Heart right ventricle (tissue), 16 donors: ENCODE measurements at regions not wholly inside any gene's neighbourhood (a gene's known extent, or its start where the extent isn't known, plus 50 kb on each side); places are given as distances from the start of the nearest gene placed in this dataset.

Source experiments
- ATAC-seq, 8 donors: fragments of 200-7000 bp; cut with Tn5 transposase; one replicate each; pipeline ENCODE4 v1.9.1; 2020; ENCODE audit warnings: mild to moderate bottlenecking in 8 of 8, moderate library complexity in 8 of 8, moderate number of reproducible peaks in 1 of 8
- DNase-seq, 2 donors: peaks; one replicate each; pipeline ENCODE4 v3.0.0-alpha.2; 2020
- H3K27ac ChIP-seq, 10 donors: fragments of 200-600 bp; sonication (generic) in 2 of 10; one replicate each; pipeline versions ENCODE4 v1.5.0 to v1.8.0; 2020 to 2022; ENCODE audit warnings: mild to moderate bottlenecking in 3 of 10
- H3K27me3 ChIP-seq, 7 donors: fragments of 200-600 bp; one replicate each; pipeline ENCODE4 v1.8.0; 2021 to 2022; ENCODE audit warnings: mild to moderate bottlenecking in 2 of 7
- H3K36me3 ChIP-seq, 9 donors: fragments of 200-600 bp; sonication (generic) in 1 of 9; one replicate each; pipeline versions ENCODE4 v1.5.0 to v1.8.0; 2020 to 2022; ENCODE audit warnings: mild to moderate bottlenecking in 2 of 9
- H3K4me1 ChIP-seq, 9 donors: fragments of 200-600 bp; sonication (generic) in 1 of 9; one replicate each; pipeline versions ENCODE4 v1.5.0 to v1.8.0; 2020 to 2022; ENCODE audit warnings: mild to moderate bottlenecking in 4 of 9
- H3K4me3 ChIP-seq, 10 donors: fragments of 200-600 bp; sonication (generic) in 2 of 10; one replicate each; pipeline versions ENCODE4 v1.5.0 to v1.8.0; 2020 to 2022; ENCODE audit warnings: mild to moderate bottlenecking in 7 of 10, moderate library complexity in 2 of 10
- H3K9me3 ChIP-seq, 11 donors: fragments of 200-600 bp in 10 of 11; sonication (generic) in 2 of 11; one replicate each; pipeline versions ENCODE4 v1.5.0 to v1.8.0; 2013 to 2022; ENCODE audit warnings: mild to moderate bottlenecking in 2 of 11, control low read depth in 1 of 11, moderate library complexity in 1 of 11
- CTCF ChIP-seq, 9 donors: fragments of 200-600 bp; sonication (generic) in 2 of 9; IDR thresholded peaks; one replicate each; pipeline versions ENCODE4 v1.5.0 to v1.8.0; 2021 to 2022; ENCODE audit warnings: antibody characterized with exemption in 9 of 9, mild to moderate bottlenecking in 5 of 9, moderate library complexity in 1 of 9
- WGBS, 2 donors: extraction: QIAGEN DNeasy Blood & Tissue Kit; methylation state at CpG; one replicate each; pipeline ENCODE4 v1.1.7; 2013; ENCODE audit warnings: inconsistent platforms in 1 of 2; 5-methylcytosine and 5-hydroxymethylcytosine counted together
- intact Hi-C, 10 donors: fragments of 100-400 bp; cut with DNase I; formaldehyde crosslinking; loops; one replicate each; pipeline versions ENCODE4 v1.11.1 to v1.14.2; 2022
- donor health status: Arrhythmogenic right ventricular cardiomyopathy.
- donor health status: ischemic (EF 13 %, LVEDD 7.1; RV severe dilation, severe dysfunction).
- donor health status: healthy with polysubstance abuse.
- donor health status: DM: no; HTN: yes; CAD: no.
- donor health status: DM: no; HTN: no; CAD: no.
- donor health status: ischemic (EF 25% LVEDD 6.9; RV normal size, moderate dysfunction).
- donor health status: ischemic (EF 25% LVEDD 5.7; RV mildly dilated, moderate dysfunction).
- donor health status: healthy.
- donor health status: DM: yes; HTN: yes; CAD: no.
- donor health status: Ischemic cardiomyopathy.
- donor health status: ischemic (EF 35%, LVEDD 5.7; RV mildly dilated, moderate dysfunction).
- donor health status: nonischemic (EF 11% LVEDD 7.7; RV severe dilation, severe dysfunction).
- donor health status: DM: yes; HTN: yes; CAD: no.
- donor health status: PGD.
- donor health status: ischemic (EF 29% LVEDD 5.4; RV normal size, mild dysfunction).
- donor health status: nonischemic (EF 23%, LVEDD 6.1; RV moderate dilation, normal function).

GRCh38 chr4:37757761-37758160 lies 68.7 kb upstream of the PGM2 start:
- Histone ChIP-seq H3K27ac (peak overlapping the region in 1 of 10 donors; percentile 76), H3K9me3 (no peaks in the 10 kb centered on the region), H3K4me3 (no peak overlapping the region), H3K27me3 (no peaks in the 10 kb centered on the region), H3K36me3 (no peaks in the 10 kb centered on the region), H3K4me1 (peaks cover 0 to 91% (median 10%) of the 10 kb centered on the region in 9 donors)
- DNase-seq (no peak), ATAC-seq (peak in 3 of 8 donors; percentile 12 to 41 (median 18))
- intact Hi-C loops: no loop called here
- 57 to 84% methylated on average over 4 of the region's 4 CpGs for WGBS, 2 donors
- no peak for TF ChIP-seq CTCF (IDR thresholded peaks at IDR 0.05)

- Histone ChIP-seq H3K4me3 (no peak overlapping the region), H3K27me3 (no peaks in the 10 kb centered on the region), H3K36me3 (no peaks in the 10 kb centered on the region), H3K4me1 (peaks cover 0 to 85% (median 10%) of the 10 kb centered on the region in 9 donors), H3K27ac (peak overlapping the region in 1 of 10 donors; percentile 76), H3K9me3 (no peaks in the 10 kb centered on the region)
- intact Hi-C loops: no loop called here
- ATAC-seq (no peak), DNase-seq (no peak)
- WGBS, 2 donors: 50 to 58% methylated on average over 5 of the region's 5 CpGs
- no peak for TF ChIP-seq CTCF (IDR thresholded peaks at IDR 0.05)
Measured at GRCh38 chr4:37757121-37757520, 69.4 kb upstream of the PGM2 start.

- TF ChIP-seq CTCF (IDR thresholded peaks at IDR 0.05): no peak
- Histone ChIP-seq H3K4me1 (peaks cover 0 to 68% (median 3%) of the 10 kb centered on the region in 9 donors), H3K9me3 (no peaks in the 10 kb centered on the region), H3K27me3 (no peaks in the 10 kb centered on the region), H3K4me3 (peak overlapping the region in 1 of 10 donors; percentile 23), H3K27ac (peak overlapping the region in 1 of 10 donors; percentile 73), H3K36me3 (no peaks in the 10 kb centered on the region)
- DNase-seq: no peak
- 52 to 59% methylated on average over 6 of the region's 6 CpGs for WGBS, 2 donors
- intact Hi-C loops: no loop called here
- ATAC-seq: peak in 3 of 8 donors; percentile 20 to 45 (median 44)
Measured at GRCh38 chr4:37754410-37755185, 68.4 kb upstream of the RELL1 start.

GRCh38 chr4:37749398-37749988 lies 63.3 kb upstream of the RELL1 start:
- intact Hi-C loops: no loop called here
- Histone ChIP-seq H3K9me3 (peaks cover 0 to 15% (median 0%) of the 10 kb centered on the region in 11 donors), H3K4me1 (peaks cover 0 to 34% (median 0%) of the 10 kb centered on the region in 9 donors), H3K4me3 (no peak overlapping the region), H3K27ac (peak overlapping the region in 1 of 10 donors; percentile 72), H3K36me3 (no peaks in the 10 kb centered on the region), H3K27me3 (no peaks in the 10 kb centered on the region)
- DNase-seq (no peak), ATAC-seq (peak in 1 of 8 donors; percentile 58)
- 96% methylated on average over 1 of the region's 1 CpG for WGBS, 2 donors
- no peak for TF ChIP-seq CTCF (IDR thresholded peaks at IDR 0.05)
